ENCODE measurements at regions not wholly inside any gene's neighbourhood (a gene's known extent, or its start where the extent isn't known, plus 50 kb on each side); places are given as distances from the start of the nearest gene placed in this dataset.

DNA sequence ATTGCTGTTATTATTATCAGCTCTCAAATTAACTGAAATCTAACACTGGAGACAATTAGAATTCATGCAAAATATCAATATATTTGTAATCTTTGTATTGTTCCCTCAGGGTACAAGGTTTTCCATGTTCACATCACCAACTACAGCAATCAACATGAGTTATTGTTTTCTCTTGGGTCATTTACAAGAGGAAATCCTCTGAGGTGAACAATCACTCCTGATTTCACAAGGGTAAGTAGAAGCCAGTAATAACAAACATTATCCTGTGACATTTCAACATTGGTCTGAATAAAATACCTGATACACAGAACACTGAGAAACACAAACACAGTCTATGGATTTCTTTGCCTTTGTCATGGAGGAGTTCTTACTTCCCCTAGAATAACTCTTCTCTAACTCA, 174.0 kb downstream of the SUCNR1 start:
- no peak overlapping the region for H4K91ac ChIP-seq (ENCODE audit: insufficient read length, low read depth, low read length)
- no peak overlapping the region for H3K18ac ChIP-seq (ENCODE audit: insufficient read length, low read depth, low read length)
- Mint-ChIP-seq H3K9me3 (peaks cover 0 to under 1% of the 10 kb centered on the region in 2 experiments; a peak in 1 of 5 replicates), H3K36me3 (ENCODE audit: insufficient read depth in 1 of 3, low read depth in 3 of 3) (no peaks in the 10 kb centered on the region), H3K27me3 (ENCODE audit: low read depth) (no peaks in the 10 kb centered on the region), H3K4me3 (no peak overlapping the region), H3K4me1 (no peaks in the 10 kb centered on the region), H3K27ac (no peak overlapping the region)
- H4K8ac ChIP-seq (replicated peaks; ENCODE audit: insufficient read length, low read depth, low read length), result no peak overlapping the region
- H3K79me1 ChIP-seq (ENCODE audit: insufficient read depth, low read depth, low read length, poor library complexity, severe bottlenecking), result no peaks in the 10 kb centered on the region
- no peak overlapping the region for H3K27ac ChIP-seq (ENCODE audit: insufficient read length, low read depth, low read length)
- no peaks in the 10 kb centered on the region for H3K23me2 ChIP-seq (ENCODE audit: insufficient read length, low read depth, low read length, poor library complexity, severe bottlenecking)
- TF ChIP-seq, protein P1, sequence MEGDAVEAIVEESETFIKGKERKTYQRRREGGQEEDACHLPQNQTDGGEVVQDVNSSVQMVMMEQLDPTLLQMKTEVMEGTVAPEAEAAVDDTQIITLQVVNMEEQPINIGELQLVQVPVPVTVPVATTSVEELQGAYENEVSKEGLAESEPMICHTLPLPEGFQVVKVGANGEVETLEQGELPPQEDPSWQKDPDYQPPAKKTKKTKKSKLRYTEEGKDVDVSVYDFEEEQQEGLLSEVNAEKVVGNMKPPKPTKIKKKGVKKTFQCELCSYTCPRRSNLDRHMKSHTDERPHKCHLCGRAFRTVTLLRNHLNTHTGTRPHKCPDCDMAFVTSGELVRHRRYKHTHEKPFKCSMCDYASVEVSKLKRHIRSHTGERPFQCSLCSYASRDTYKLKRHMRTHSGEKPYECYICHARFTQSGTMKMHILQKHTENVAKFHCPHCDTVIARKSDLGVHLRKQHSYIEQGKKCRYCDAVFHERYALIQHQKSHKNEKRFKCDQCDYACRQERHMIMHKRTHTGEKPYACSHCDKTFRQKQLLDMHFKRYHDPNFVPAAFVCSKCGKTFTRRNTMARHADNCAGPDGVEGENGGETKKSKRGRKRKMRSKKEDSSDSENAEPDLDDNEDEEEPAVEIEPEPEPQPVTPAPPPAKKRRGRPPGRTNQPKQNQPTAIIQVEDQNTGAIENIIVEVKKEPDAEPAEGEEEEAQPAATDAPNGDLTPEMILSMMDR (conservative IDR thresholded peaks at IDR 0.05), result no peak
- no peak overlapping the region for H3K23ac ChIP-seq (ENCODE audit: insufficient read length, low read depth, low read length)
- H3K9ac ChIP-seq (ENCODE audit: extremely low read depth, insufficient read length, low read length), result no peak overlapping the region
- H3K4ac ChIP-seq (ENCODE audit: low read depth, low read length), result no peak overlapping the region
- H2AFZ ChIP-seq (ENCODE audit: low read length), result no peak overlapping the region
- no peak for DNase-seq
- no peak overlapping the region for H4K5ac ChIP-seq (ENCODE audit: insufficient read length, low read depth, low read length)
- H2BK12ac ChIP-seq (ENCODE audit: insufficient read length, low read depth, low read length), result no peak overlapping the region
- no peak overlapping the region for H3K56ac ChIP-seq (ENCODE audit: insufficient read length, low read depth, low read length)
- no peaks in the 10 kb centered on the region for H3K27me3 ChIP-seq (ENCODE audit: insufficient read depth, low read length)
- no peaks in the 10 kb centered on the region for H3K9me3 ChIP-seq (ENCODE audit: control insufficient read depth, low read depth, low read length)
- no peak overlapping the region for H2BK20ac ChIP-seq (ENCODE audit: low read depth, low read length, poor library complexity, severe bottlenecking)
- H2BK5ac ChIP-seq (ENCODE audit: insufficient read length, low read length), result no peak overlapping the region
- H2BK15ac ChIP-seq (ENCODE audit: low read depth, low read length), result no peak overlapping the region
- H2AK5ac ChIP-seq (ENCODE audit: insufficient read length, low read length), result no peak overlapping the region
- no peaks in the 10 kb centered on the region for H4K20me1 ChIP-seq (ENCODE audit: control insufficient read depth, insufficient read depth, insufficient read length)
- no peaks in the 10 kb centered on the region for H3K4me1 ChIP-seq (ENCODE audit: insufficient read depth, low read length)
- H3T11ph ChIP-seq (ENCODE audit: low read length), result no peak overlapping the region
- H3K4me2 ChIP-seq (ENCODE audit: insufficient read depth, insufficient read length, low read length), result no peak overlapping the region
- H3K14ac ChIP-seq (ENCODE audit: insufficient read depth, low read length), result no peak overlapping the region
- H2BK120ac ChIP-seq (ENCODE audit: low read depth, low read length, poor library complexity, severe bottlenecking), result no peak overlapping the region
- no peaks in the 10 kb centered on the region for H3K79me2 ChIP-seq (ENCODE audit: insufficient read depth, low read length)

Data from H9 (cell line).